IMR-90 (cell line): ENCODE measurements at regions not wholly inside any gene's neighbourhood (a gene's known extent, or its start where the extent isn't known, plus 50 kb on each side); places are given as distances from the start of the nearest gene placed in this dataset.

Source experiments
- ATAC-seq: fragments of 200-7000 bp; cut with Tn5 transposase; 2 replicates; pipeline ENCODE4 v1.9.1; 2020; ENCODE audit warnings: low read depth, mild to moderate bottlenecking, moderate library complexity
- BruUV-seq: library from RNA; stranded (reverse); fragments of 400-500 nt; replicated peaks from 2 replicates; lab custom pipeline; 2021; lab: Mats Ljungman, UMichigan
- CTCF ChIA-PET: fragments of 300-600 bp; formaldehyde crosslinking; extraction: SDS; loops from one replicate; lab custom pipeline; 2021; ENCODE audit warnings: antibody characterized with exemption; lab: Yijun Ruan, JAX
- POLR2A ChIA-PET: fragments of 300-600 bp; sonication (Branson Sonifier 250); formaldehyde crosslinking; loops from one replicate; lab custom pipeline; 2022; ENCODE audit warnings: antibody characterized with exemption; ENCODE audit not compliant: unreplicated experiment; lab: Charles Lee
- DNase-seq: peaks from one replicate; pipeline ENCODE4 v3.0.0; 2013
- H2AFZ ChIP-seq: replicated peaks from 2 replicates; pipeline ENCODE3; 2013; ENCODE audit warnings: low read length, mild to moderate bottlenecking; ENCODE audit not compliant: poor library complexity
- H2AK5ac ChIP-seq: 2 replicates; pipeline ENCODE4 v1.6.1; 2013; ENCODE audit warnings: low read depth, low read length, inconsistent platforms
- H2AK9ac ChIP-seq: replicated peaks from 2 replicates; pipeline ENCODE3; 2013; ENCODE audit warnings: mild to moderate bottlenecking, low read depth, low read length, moderate library complexity; ENCODE audit not compliant: poor library complexity
- H2BK120ac ChIP-seq: 2 replicates; pipeline ENCODE4 v1.6.1; 2013; ENCODE audit warnings: low read depth, low read length, inconsistent platforms
- H2BK15ac ChIP-seq: 3 replicates; pipeline ENCODE4 v1.6.1; 2013; ENCODE audit warnings: low read depth, low read length, inconsistent platforms
- H2BK20ac ChIP-seq: 2 replicates; pipeline ENCODE4 v1.6.1; 2013; ENCODE audit warnings: low read depth, mild to moderate bottlenecking, inconsistent platforms, low read length, moderate library complexity
- H2BK5ac ChIP-seq: 2 replicates; pipeline ENCODE4 v1.6.1; 2013; ENCODE audit warnings: mild to moderate bottlenecking, low read depth, low read length, inconsistent platforms; ENCODE audit not compliant: poor library complexity, severe bottlenecking
- H3K14ac ChIP-seq: replicated peaks from 2 replicates; pipeline ENCODE4 v1.6.1; 2013; ENCODE audit warnings: low read depth, low read length, inconsistent platforms
- H3K18ac ChIP-seq: 2 replicates; pipeline ENCODE4 v1.6.1; 2013; ENCODE audit warnings: low read depth, low read length, control low read depth
- H3K23ac ChIP-seq: 2 replicates; pipeline ENCODE4 v1.6.1; 2013; ENCODE audit warnings: low read depth, low read length, inconsistent platforms
- H3K27ac ChIP-seq: 2 replicates; pipeline ENCODE4 v1.5.1; 2013; ENCODE audit warnings: mild to moderate bottlenecking, control low read depth, low read length; ENCODE audit not compliant: insufficient read depth
- H3K27me3 ChIP-seq: 2 replicates; pipeline ENCODE4 v1.6.1; 2013; ENCODE audit warnings: low read length; ENCODE audit not compliant: control insufficient read depth, insufficient read depth
- H3K36me3 ChIP-seq: 2 replicates; pipeline ENCODE4 v1.6.1; 2013; ENCODE audit warnings: low read length, mixed read lengths; ENCODE audit not compliant: control insufficient read depth, insufficient read depth
- H3K4ac ChIP-seq: 2 replicates; pipeline ENCODE4 v1.6.1; 2013; ENCODE audit warnings: low read depth, low read length, inconsistent platforms
- H3K4me1 ChIP-seq: 2 replicates; pipeline ENCODE4 v1.6.1; 2013; ENCODE audit warnings: low read length, mixed read lengths; ENCODE audit not compliant: control insufficient read depth, insufficient read depth
- H3K4me2 ChIP-seq: 2 replicates; pipeline ENCODE4 v1.6.1; 2013; ENCODE audit warnings: low read depth, mild to moderate bottlenecking, control low read depth, low read length, moderate library complexity
- H3K4me3 ChIP-seq: 2 replicates; pipeline ENCODE4 v1.5.1; 2013; ENCODE audit warnings: low read depth, mild to moderate bottlenecking, control low read depth, low read length, moderate library complexity; ENCODE audit not compliant: insufficient read depth
- H3K56ac ChIP-seq: 2 replicates; pipeline ENCODE4 v1.6.1; 2013; ENCODE audit warnings: low read length, inconsistent platforms; ENCODE audit not compliant: insufficient read depth; ENCODE audit errors: extremely low read depth
- H3K79me1 ChIP-seq, 2 experiments: 2 replicates each; pipeline ENCODE4 v1.6.1; 2013; ENCODE audit warnings: low read length in 2 of 2, inconsistent platforms in 1 of 2, low read depth in 1 of 2
- H3K9ac ChIP-seq: 2 replicates; pipeline ENCODE4 v1.6.1; 2013; ENCODE audit warnings: low read depth, low read length, control low read depth
- H3K9me1 ChIP-seq: 2 replicates; pipeline ENCODE4 v1.6.1; 2013; ENCODE audit warnings: low read length, inconsistent platforms; ENCODE audit not compliant: insufficient read depth
- H3K9me3 ChIP-seq: 2 replicates; pipeline ENCODE4 v1.6.1; 2013; ENCODE audit warnings: low read length; ENCODE audit not compliant: control insufficient read depth, insufficient read depth
- H4K20me1 ChIP-seq: 2 replicates; pipeline ENCODE4 v1.6.1; 2013; ENCODE audit warnings: low read length, inconsistent platforms; ENCODE audit not compliant: insufficient read depth
- H4K5ac ChIP-seq: 2 replicates; pipeline ENCODE4 v1.6.1; 2013; ENCODE audit warnings: mild to moderate bottlenecking, low read depth, low read length, control low read depth
- H4K8ac ChIP-seq, 2 experiments: 2 replicates each; pipeline ENCODE4 v1.6.1; 2013; ENCODE audit warnings: low read depth in 2 of 2, low read length in 2 of 2, control low read depth in 1 of 2, inconsistent platforms in 1 of 2
- H4K91ac ChIP-seq: 2 replicates; pipeline ENCODE4 v1.6.1; 2013; ENCODE audit warnings: low read depth, low read length, inconsistent platforms; ENCODE audit not compliant: insufficient read depth
- BHLHE40 ChIP-seq: fragments of 150-350 bp; IDR thresholded peaks from 2 replicates; pipeline ENCODE4 v1.6.1; 2016; ENCODE audit warnings: mild to moderate bottlenecking, low read depth, low read length
- CEBPB ChIP-seq: IDR thresholded peaks from 2 replicates; pipeline ENCODE4 v1.6.1; 2012; ENCODE audit warnings: low read depth, low read length, improper control_type of control experiment
- CHD1 ChIP-seq: IDR thresholded peaks from 2 replicates; pipeline ENCODE4 v1.6.1; 2012; ENCODE audit warnings: low read depth, low read length, improper control_type of control experiment
- ELK1 ChIP-seq: fragments of 150-350 bp; IDR thresholded peaks from 2 replicates; pipeline ENCODE4 v1.6.1; 2016; ENCODE audit warnings: low read depth, mild to moderate bottlenecking, low read length, moderate library complexity, borderline replicate concordance
- FOS ChIP-seq: fragments of 150-350 bp; IDR thresholded peaks from 2 replicates; pipeline ENCODE4 v1.6.1; 2016; ENCODE audit warnings: low read depth, low read length
- MAFK ChIP-seq: IDR thresholded peaks from 2 replicates; pipeline ENCODE4 v1.6.1; 2012; ENCODE audit warnings: low read depth, low read length, improper control_type of control experiment
- MAZ ChIP-seq: IDR thresholded peaks from 2 replicates; pipeline ENCODE4 v1.6.1; 2012; ENCODE audit warnings: low read depth, mild to moderate bottlenecking, low read length, improper control_type of control experiment, moderate library complexity, borderline replicate concordance
- MXI1 ChIP-seq: IDR thresholded peaks from 2 replicates; pipeline ENCODE4 v1.6.1; 2012; ENCODE audit warnings: low read depth, mild to moderate bottlenecking, low read length, moderate library complexity, borderline replicate concordance
- NFE2L2 ChIP-seq: fragments of 150-350 bp; IDR thresholded peaks from 2 replicates; pipeline ENCODE4 v1.6.1; 2016; ENCODE audit warnings: low read depth, mild to moderate bottlenecking, low read length
- RCOR1 ChIP-seq: IDR thresholded peaks from 2 replicates; pipeline ENCODE4 v1.6.1; 2012; ENCODE audit warnings: mild to moderate bottlenecking, low read length, improper control_type of control experiment; ENCODE audit not compliant: insufficient replicate concordance
- RFX5 ChIP-seq: IDR thresholded peaks from 2 replicates; pipeline ENCODE4 v1.8.0; 2012; ENCODE audit warnings: low read depth, mild to moderate bottlenecking, low read length, moderate library complexity
- USF2 ChIP-seq: fragments of 150-350 bp; IDR thresholded peaks from 2 replicates; pipeline ENCODE4 v1.6.1; 2017; ENCODE audit warnings: mild to moderate bottlenecking, antibody characterized with exemption, low read length, low read depth
- WGBS, 2 experiments: methylation state at CpG; one replicate each; pipeline versions ENCODE4 v1.1.5 to v1.1.7; 2013; ENCODE audit warnings: missing lambda C conversion rate in 2 of 2; ENCODE audit not compliant: insufficient read length in 1 of 2; ENCODE audit errors: extremely low coverage in 2 of 2; 5-methylcytosine and 5-hydroxymethylcytosine counted together
- dilution Hi-C: fragments of 300-500 bp; cut with HindIII; formaldehyde crosslinking; loops from one replicate; pipeline ENCODE4 v1.14.3; 2018; ENCODE audit warnings: low sequenced_read_pairs; ENCODE audit not compliant: unreplicated experiment
- in situ Hi-C: fragments of 300-500 bp; cut with MboI; formaldehyde crosslinking; loops from 3 replicates; pipeline ENCODE4 v1.14.3; 2019; ENCODE audit warnings: low sequenced_read_pairs, inconsistent platforms, mixed read lengths
- intact Hi-C: fragments of 100-400 bp; cut with micrococcal nuclease; formaldehyde crosslinking; loops from 2 replicates; pipeline ENCODE4 v1.10.0; 2022

DNA sequence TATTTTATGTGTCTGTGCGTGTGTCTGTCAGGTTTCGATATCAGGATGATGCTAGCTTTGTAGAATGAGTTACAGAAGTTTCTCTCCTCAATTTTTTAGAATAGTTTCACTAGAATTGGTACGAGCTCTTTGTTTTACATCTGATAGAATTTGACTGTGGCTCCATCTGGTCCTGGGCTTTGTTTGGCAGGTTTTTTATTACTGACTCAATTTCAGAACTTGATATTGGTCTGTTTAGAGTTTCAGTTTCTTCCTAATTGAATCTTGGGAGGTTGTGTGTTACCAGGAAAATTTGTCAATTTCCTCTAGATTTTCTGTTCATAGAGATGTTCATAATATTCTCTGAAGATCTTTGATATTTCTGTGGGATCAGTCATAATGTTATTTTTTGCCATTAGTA, 289.4 kb upstream of the COL3A1 start:
- TF ChIP-seq CEBPB (no peak), FOS (no peak), CHD1 (no peak), MXI1 (no peak), BHLHE40 (no peak), USF2 (no peak), RFX5 (no peak), MAZ (no peak), ELK1 (no peak), MAFK (no peak), NFE2L2 (no peak), RCOR1 (no peak)
- no peak for ATAC-seq
- DNase-seq, result no peak
- H3K23ac ChIP-seq, result no peak overlapping the region
- H3K9me3 ChIP-seq, result no peaks in the 10 kb centered on the region
- no peak overlapping the region for H4K5ac ChIP-seq
- no peak overlapping the region for H2AK9ac ChIP-seq
- H2BK15ac ChIP-seq, result no peak overlapping the region
- no peak overlapping the region for H2BK5ac ChIP-seq
- H3K4me1 ChIP-seq, result no peaks in the 10 kb centered on the region
- no peak overlapping the region for H3K56ac ChIP-seq
- in situ Hi-C loops (no loop called here), dilution Hi-C loops (no loop called here), intact Hi-C loops (no loop called here)
- H3K4me3 ChIP-seq, result no peak overlapping the region
- H3K79me1 ChIP-seq, result no peaks in the 10 kb centered on the region
- H3K36me3 ChIP-seq, result no peaks in the 10 kb centered on the region
- no peaks in the 10 kb centered on the region for H3K27me3 ChIP-seq
- ChIA-PET CTCF (no interaction called here), POLR2A (no interaction called here)
- H3K9me1 ChIP-seq, result no peaks in the 10 kb centered on the region; the same call in 1 of the 2 replicates
- no peak overlapping the region for H4K8ac ChIP-seq
- no peak overlapping the region for H3K14ac ChIP-seq
- H3K9ac ChIP-seq, result no peak overlapping the region
- H3K18ac ChIP-seq, result no peak overlapping the region
- no peak overlapping the region for H2BK20ac ChIP-seq
- no peak overlapping the region for H3K27ac ChIP-seq
- no peak overlapping the region for H3K4ac ChIP-seq
- no peak overlapping the region for H2BK120ac ChIP-seq
- H3K4me2 ChIP-seq, result no peak overlapping the region
- H2AK5ac ChIP-seq, result no peak overlapping the region
- 100% methylated on average over 1 of the region's 3 CpGs; no CpG with 5 or more reads in 1 of the 2 experiments for WGBS, 2 experiments
- H4K91ac ChIP-seq, result no peak overlapping the region
- H4K20me1 ChIP-seq, result no peaks in the 10 kb centered on the region
- H2AFZ ChIP-seq, result no peak overlapping the region
- no TSS peak for BruUV-seq
